ENCODE measurements at regions not wholly inside any gene's neighbourhood (a gene's known extent, or its start where the extent isn't known, plus 50 kb on each side); places are given as distances from the start of the nearest gene placed in this dataset.

- Histone ChIP-seq H4K20me1 (replicated peaks in 1 of 2; ENCODE audit: control insufficient read depth in 1 of 2, insufficient read depth in 2 of 2, low read length in 2 of 2) (no peaks in the 10 kb centered on the region), H3K27ac (ENCODE audit: low read depth, low read length) (no peak overlapping the region), H3K9ac (replicated peaks in 1 of 4; ENCODE audit: extremely low read depth in 1 of 4, low read depth in 3 of 4, low read length in 3 of 4) (no peak overlapping the region), H3K4me2 (ENCODE audit: insufficient read depth in 1 of 2, low read depth in 2 of 2, low read length in 2 of 2) (no peak overlapping the region), H3K4me3 (ENCODE audit: extremely low read depth in 1 of 4, insufficient read depth in 2 of 4, low read depth in 3 of 4, low read length in 4 of 4) (no peak overlapping the region), H3K4ac (replicated peaks; ENCODE audit: insufficient read length, low read depth, low read length) (no peak overlapping the region), H3K23ac (ENCODE audit: insufficient read length) (no peak overlapping the region), H3K79me1 (ENCODE audit: low read depth, low read length) (no peaks in the 10 kb centered on the region), H2BK120ac (replicated peaks; ENCODE audit: low read depth, low read length) (no peak overlapping the region), H2BK5ac (ENCODE audit: low read depth, low read length) (no peak overlapping the region), H2AK5ac (ENCODE audit: low read depth, low read length) (no peak overlapping the region), H3K27me3 (replicated peaks in 1 of 4; ENCODE audit: control insufficient read depth in 3 of 4, extremely low read depth in 1 of 4, insufficient read depth in 3 of 4, low read length in 3 of 4) (no peaks in the 10 kb centered on the region), H3K14ac (ENCODE audit: insufficient read length) (no peak overlapping the region), H4K8ac (ENCODE audit: extremely low read depth, insufficient read depth, low read length) (no peak overlapping the region), H4K5ac (ENCODE audit: insufficient read length, low read depth, low read length) (no peak overlapping the region), H3K18ac (ENCODE audit: extremely low read depth, low read length) (no peak overlapping the region), H2AFZ (ENCODE audit: low read length) (no peak overlapping the region), H3K9me3 (ENCODE audit: insufficient read depth in 2 of 2, low read depth in 1 of 2, low read length in 1 of 2) (no peaks in the 10 kb centered on the region), H2BK20ac (ENCODE audit: low read length) (no peak overlapping the region), H3K56ac (replicated peaks; ENCODE audit: insufficient read length, low read depth, low read length) (no peak overlapping the region), H3K79me2 (ENCODE audit: control insufficient read depth in 1 of 2, insufficient read depth in 2 of 2, low read length in 2 of 2) (no peaks in the 10 kb centered on the region), H2BK12ac (ENCODE audit: low read depth, low read length) (no peak overlapping the region), H2BK15ac (ENCODE audit: low read length) (no peak overlapping the region), H3K36me3 (ENCODE audit: control insufficient read depth in 2 of 4, insufficient read depth in 4 of 4, low read length in 3 of 4) (no peaks in the 10 kb centered on the region), H3K4me1 (replicated peaks in 1 of 4; ENCODE audit: control insufficient read depth in 3 of 4, insufficient read depth in 4 of 4, low read length in 3 of 4) (no peaks in the 10 kb centered on the region; a peak in 1 of 7 replicates), H4K91ac (replicated peaks; ENCODE audit: insufficient read length, low read length) (no peak overlapping the region), H3K23me2 (ENCODE audit: low read depth, low read length) (no peaks in the 10 kb centered on the region)
- FAIRE-seq (no peak), DNase-seq (ENCODE audit: low read depth in 1 of 2, low spot score in 2 of 2) (no peak)
- 88% methylated on average over 1 of the region's 1 CpG; no CpG with 5 or more reads in 1 of the 2 experiments for WGBS, 2 experiments (ENCODE audit: extremely low coverage in 1 of 2, insufficient coverage in 1 of 2, insufficient read length in 1 of 2, insufficient replicate concordance in 2 of 2, low coverage in 1 of 2, low lambda C conversion rate in 2 of 2, missing lambda C conversion rate in 1 of 2)
- POLR2A ChIA-PET (ENCODE audit: partially characterized antibody) = no interaction called here
- CTCF ChIA-PET (ENCODE audit: partially characterized antibody) = interaction anchor here (1.1 to 2.3 kb wide), 3 partner anchors 9 to 142 kb away, joined by 3 to 8 read pairs (median 3); no protein-coding TSS in a partner anchor
- TF ChIP-seq SIX5 (IDR thresholded peaks at IDR 0.05; ENCODE audit: low read depth, low read length) = no peak
- no peak for TF ChIP-seq RFX5 (IDR thresholded peaks at IDR 0.05; ENCODE audit: borderline replicate concordance, low read depth, low read length)
- no peak for TF ChIP-seq PHF8 (conservative IDR thresholded peaks at IDR 0.05; ENCODE audit: low read depth, low read length)
- no peak for TF ChIP-seq FOSL1 (IDR thresholded peaks at IDR 0.05; ENCODE audit: insufficient read depth, low read depth, low read length)
- TF ChIP-seq CTCF (IDR thresholded peaks at IDR 0.05; ENCODE audit: control extremely low read depth in 1 of 3, insufficient read depth in 1 of 3, low read depth in 1 of 3, low read length in 3 of 3) = no peak
- no peak for TF ChIP-seq EP300 (IDR thresholded peaks at IDR 0.05; ENCODE audit: borderline replicate concordance in 1 of 2, low read depth in 2 of 2, low read length in 2 of 2)
- TF ChIP-seq E2F6 (IDR thresholded peaks at IDR 0.05) = no peak
- no peak for TF ChIP-seq SRF (IDR thresholded peaks at IDR 0.05; ENCODE audit: low read depth, low read length)
- TF ChIP-seq TCF12 (IDR thresholded peaks at IDR 0.05; ENCODE audit: low read depth, low read length) = no peak
- no peak for TF ChIP-seq SP4 (IDR thresholded peaks at IDR 0.05; ENCODE audit: low read length)
- TF ChIP-seq POLR2A (IDR thresholded peaks at IDR 0.05; ENCODE audit: control extremely low read depth in 1 of 2, low read depth in 2 of 2, low read length in 2 of 2) = no peak
- TF ChIP-seq CBX8 (IDR thresholded peaks at IDR 0.05; ENCODE audit: borderline replicate concordance, low read depth, low read length) = no peak
These were observed 158.1 kb downstream of the COPRS start for GRCh38 chr17:31700973-31701372.

Measured in H1 (cell line).